NCI-H146 treated with DMSO at 0.1 percent for 48 hours (cell line): ENCODE measurements at regions not wholly inside any gene's neighbourhood (a gene's known extent, or its start where the extent isn't known, plus 50 kb on each side); places are given as distances from the start of the nearest gene placed in this dataset.
A peak's percentile ranks its signal among the peaks of the same experiment; 100 is the strongest.
"Not testable (repeated sequence)": the region's sequence is repeated elsewhere in the genome, so short reads cannot be mapped to it uniquely, and the experiment has no call there.

Experiments
- DNase-seq: peaks from one replicate; lab custom pipeline; 2025; ENCODE audit not compliant: unreplicated experiment; lab: John Stamatoyannopoulos, UW

- no peak for DNase-seq
Observed at GRCh38 chr13:50721672-50721992, 121.9 kb downstream of the DLEU7 start.

GRCh38 chr13:50722440-50723125, 120.9 kb downstream of the DLEU7 start:
- no peak for DNase-seq

- no peak for DNase-seq
Observed at GRCh38 chr13:50724438-50724837, 119.1 kb downstream of the DLEU7 start.

GRCh38 chr13:50724913-50725312, 118.6 kb downstream of the DLEU7 start:
- no peak for DNase-seq

- DNase-seq: no peak
Observed at GRCh38 chr13:50726164-50726563, 117.3 kb downstream of the DLEU7 start.

GRCh38 chr13:50729177-50729576, 114.3 kb downstream of the DLEU7 start:
- no peak for DNase-seq

GRCh38 chr13:50730496-50731351, 112.8 kb downstream of the DLEU7 start:
- DNase-seq: no peak

- peak; percentile 13 for DNase-seq
Observed at GRCh38 chr13:50731400-50731799, 112.1 kb downstream of the DLEU7 start.

- DNase-seq: peak; percentile 25
Observed at GRCh38 chr13:50732712-50733111, 110.8 kb downstream of the DLEU7 start.

- DNase-seq: no peak
Observed at GRCh38 chr13:50733392-50733791, 110.1 kb downstream of the DLEU7 start.

GRCh38 chr13:50735071-50735470, 108.4 kb downstream of the DLEU7 start:
- DNase-seq: no peak

GRCh38 chr13:50740052-50740741, 103.3 kb downstream of the DLEU7 start:
- no peak for DNase-seq

GRCh38 chr13:50742353-50742752, 101.1 kb downstream of the DLEU7 start:
- DNase-seq: no peak

GRCh38 chr13:50742968-50743367, 100.5 kb downstream of the DLEU7 start:
- DNase-seq: no peak

- no peak for DNase-seq
Observed at GRCh38 chr13:50744116-50744660, 99.3 kb downstream of the DLEU7 start.

- no peak for DNase-seq
Observed at GRCh38 chr13:50745542-50746115, 97.9 kb downstream of the DLEU7 start.

GRCh38 chr13:50747737-50748350, 95.6 kb downstream of the DLEU7 start:
- DNase-seq: no peak

GRCh38 chr13:50753221-50753620, 90.3 kb downstream of the DLEU7 start:
- DNase-seq: not testable (repeated sequence)

- peak; percentile 96 for DNase-seq
Observed at GRCh38 chr13:50755862-50756685, 87.4 kb downstream of the DLEU7 start.

- peak; percentile 46 for DNase-seq
Observed at GRCh38 chr13:50757008-50757407, 86.5 kb downstream of the DLEU7 start.
